ENCODE measurements at regions not wholly inside any gene's neighbourhood (a gene's known extent, or its start where the extent isn't known, plus 50 kb on each side); places are given as distances from the start of the nearest gene placed in this dataset.

DNA sequence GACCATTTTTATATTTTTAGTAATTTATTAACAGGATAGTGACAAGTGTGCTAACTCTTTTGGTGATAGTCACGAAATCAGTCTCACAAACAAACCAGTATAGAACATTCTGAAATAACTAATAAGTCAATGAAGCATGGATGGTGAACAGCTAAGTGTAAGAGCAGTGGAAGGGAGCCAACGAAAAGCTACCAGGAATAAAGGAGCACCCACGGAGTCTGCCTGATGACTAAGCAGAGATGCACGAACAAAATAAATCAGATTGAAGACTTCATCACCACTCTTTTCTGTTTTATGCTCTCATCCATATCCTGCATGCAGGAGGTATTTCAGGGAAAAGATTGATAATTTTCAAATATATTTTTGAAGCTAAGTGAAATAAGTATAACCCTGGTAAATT, 891.1 kb upstream of the HS3ST1 start:
- Histone ChIP-seq H3K27me3 (ENCODE audit: insufficient read depth) (no peaks in the 10 kb centered on the region), H3K79me2 (replicated peaks; ENCODE audit: insufficient read depth) (no peaks in the 10 kb centered on the region), H3F3A (replicated peaks; ENCODE audit: low read depth) (no peaks in the 10 kb centered on the region), H3K27ac (ENCODE audit: low read depth) (no peak overlapping the region), H3K4me3 (no peak overlapping the region), H3K9me2 (ENCODE audit: insufficient read depth) (0 out of 2 replicates have a peak, but pooled peaks cover 4% of the 10 kb centered on the region), H3K4me2 (no peak overlapping the region), H4K20me1 (replicated peaks; ENCODE audit: insufficient read depth) (no peaks in the 10 kb centered on the region), H2AFZ (no peak overlapping the region), H3K36me3 (ENCODE audit: insufficient read depth) (no peaks in the 10 kb centered on the region), H3K4me1 (ENCODE audit: insufficient read depth) (no peaks in the 10 kb centered on the region)
- no peaks in the 10 kb centered on the region for H3K4me1 Mint-ChIP-seq
- TF ChIP-seq CREB1 (CRISPR knock-in tag; IDR thresholded peaks at IDR 0.05; ENCODE audit: low read depth), result no peak
- no peak for TF ChIP-seq NANOG (IDR thresholded peaks at IDR 0.05; ENCODE audit: borderline replicate concordance)
- no peak for TF ChIP-seq EZH2phosphoT487 (IDR thresholded peaks at IDR 0.05; ENCODE audit: unreplicated experiment)
- TF ChIP-seq JUNB (IDR thresholded peaks at IDR 0.05; ENCODE audit: unreplicated experiment), result no peak
- TF ChIP-seq, protein P1, sequence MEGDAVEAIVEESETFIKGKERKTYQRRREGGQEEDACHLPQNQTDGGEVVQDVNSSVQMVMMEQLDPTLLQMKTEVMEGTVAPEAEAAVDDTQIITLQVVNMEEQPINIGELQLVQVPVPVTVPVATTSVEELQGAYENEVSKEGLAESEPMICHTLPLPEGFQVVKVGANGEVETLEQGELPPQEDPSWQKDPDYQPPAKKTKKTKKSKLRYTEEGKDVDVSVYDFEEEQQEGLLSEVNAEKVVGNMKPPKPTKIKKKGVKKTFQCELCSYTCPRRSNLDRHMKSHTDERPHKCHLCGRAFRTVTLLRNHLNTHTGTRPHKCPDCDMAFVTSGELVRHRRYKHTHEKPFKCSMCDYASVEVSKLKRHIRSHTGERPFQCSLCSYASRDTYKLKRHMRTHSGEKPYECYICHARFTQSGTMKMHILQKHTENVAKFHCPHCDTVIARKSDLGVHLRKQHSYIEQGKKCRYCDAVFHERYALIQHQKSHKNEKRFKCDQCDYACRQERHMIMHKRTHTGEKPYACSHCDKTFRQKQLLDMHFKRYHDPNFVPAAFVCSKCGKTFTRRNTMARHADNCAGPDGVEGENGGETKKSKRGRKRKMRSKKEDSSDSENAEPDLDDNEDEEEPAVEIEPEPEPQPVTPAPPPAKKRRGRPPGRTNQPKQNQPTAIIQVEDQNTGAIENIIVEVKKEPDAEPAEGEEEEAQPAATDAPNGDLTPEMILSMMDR (conservative IDR thresholded peaks at IDR 0.05; ENCODE audit: low read depth in 2 of 2), result no peak
- TF ChIP-seq POLR2AphosphoS5 (IDR thresholded peaks at IDR 0.05; ENCODE audit: low read depth), result no peak
- no peak for TF ChIP-seq EZH2 (IDR thresholded peaks at IDR 0.05; ENCODE audit: low read depth, unreplicated experiment)
- no peak for TF ChIP-seq STAT1 (IDR thresholded peaks at IDR 0.05; ENCODE audit: unreplicated experiment)
- TF ChIP-seq, protein P2, sequence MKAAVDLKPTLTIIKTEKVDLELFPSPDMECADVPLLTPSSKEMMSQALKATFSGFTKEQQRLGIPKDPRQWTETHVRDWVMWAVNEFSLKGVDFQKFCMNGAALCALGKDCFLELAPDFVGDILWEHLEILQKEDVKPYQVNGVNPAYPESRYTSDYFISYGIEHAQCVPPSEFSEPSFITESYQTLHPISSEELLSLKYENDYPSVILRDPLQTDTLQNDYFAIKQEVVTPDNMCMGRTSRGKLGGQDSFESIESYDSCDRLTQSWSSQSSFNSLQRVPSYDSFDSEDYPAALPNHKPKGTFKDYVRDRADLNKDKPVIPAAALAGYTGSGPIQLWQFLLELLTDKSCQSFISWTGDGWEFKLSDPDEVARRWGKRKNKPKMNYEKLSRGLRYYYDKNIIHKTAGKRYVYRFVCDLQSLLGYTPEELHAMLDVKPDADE (IDR thresholded peaks at IDR 0.05), result no peak
- no peak for TF ChIP-seq ZNF331 (CRISPR knock-in tag; IDR thresholded peaks at IDR 0.05; ENCODE audit: low read depth)
- TF ChIP-seq ZNF114 (CRISPR knock-in tag; IDR thresholded peaks at IDR 0.05), result no peak
- TF ChIP-seq, protein P3, sequence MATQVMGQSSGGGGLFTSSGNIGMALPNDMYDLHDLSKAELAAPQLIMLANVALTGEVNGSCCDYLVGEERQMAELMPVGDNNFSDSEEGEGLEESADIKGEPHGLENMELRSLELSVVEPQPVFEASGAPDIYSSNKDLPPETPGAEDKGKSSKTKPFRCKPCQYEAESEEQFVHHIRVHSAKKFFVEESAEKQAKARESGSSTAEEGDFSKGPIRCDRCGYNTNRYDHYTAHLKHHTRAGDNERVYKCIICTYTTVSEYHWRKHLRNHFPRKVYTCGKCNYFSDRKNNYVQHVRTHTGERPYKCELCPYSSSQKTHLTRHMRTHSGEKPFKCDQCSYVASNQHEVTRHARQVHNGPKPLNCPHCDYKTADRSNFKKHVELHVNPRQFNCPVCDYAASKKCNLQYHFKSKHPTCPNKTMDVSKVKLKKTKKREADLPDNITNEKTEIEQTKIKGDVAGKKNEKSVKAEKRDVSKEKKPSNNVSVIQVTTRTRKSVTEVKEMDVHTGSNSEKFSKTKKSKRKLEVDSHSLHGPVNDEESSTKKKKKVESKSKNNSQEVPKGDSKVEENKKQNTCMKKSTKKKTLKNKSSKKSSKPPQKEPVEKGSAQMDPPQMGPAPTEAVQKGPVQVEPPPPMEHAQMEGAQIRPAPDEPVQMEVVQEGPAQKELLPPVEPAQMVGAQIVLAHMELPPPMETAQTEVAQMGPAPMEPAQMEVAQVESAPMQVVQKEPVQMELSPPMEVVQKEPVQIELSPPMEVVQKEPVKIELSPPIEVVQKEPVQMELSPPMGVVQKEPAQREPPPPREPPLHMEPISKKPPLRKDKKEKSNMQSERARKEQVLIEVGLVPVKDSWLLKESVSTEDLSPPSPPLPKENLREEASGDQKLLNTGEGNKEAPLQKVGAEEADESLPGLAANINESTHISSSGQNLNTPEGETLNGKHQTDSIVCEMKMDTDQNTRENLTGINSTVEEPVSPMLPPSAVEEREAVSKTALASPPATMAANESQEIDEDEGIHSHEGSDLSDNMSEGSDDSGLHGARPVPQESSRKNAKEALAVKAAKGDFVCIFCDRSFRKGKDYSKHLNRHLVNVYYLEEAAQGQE (IDR thresholded peaks at IDR 0.05; ENCODE audit: unreplicated experiment), result no peak
- TF ChIP-seq, protein P4, sequence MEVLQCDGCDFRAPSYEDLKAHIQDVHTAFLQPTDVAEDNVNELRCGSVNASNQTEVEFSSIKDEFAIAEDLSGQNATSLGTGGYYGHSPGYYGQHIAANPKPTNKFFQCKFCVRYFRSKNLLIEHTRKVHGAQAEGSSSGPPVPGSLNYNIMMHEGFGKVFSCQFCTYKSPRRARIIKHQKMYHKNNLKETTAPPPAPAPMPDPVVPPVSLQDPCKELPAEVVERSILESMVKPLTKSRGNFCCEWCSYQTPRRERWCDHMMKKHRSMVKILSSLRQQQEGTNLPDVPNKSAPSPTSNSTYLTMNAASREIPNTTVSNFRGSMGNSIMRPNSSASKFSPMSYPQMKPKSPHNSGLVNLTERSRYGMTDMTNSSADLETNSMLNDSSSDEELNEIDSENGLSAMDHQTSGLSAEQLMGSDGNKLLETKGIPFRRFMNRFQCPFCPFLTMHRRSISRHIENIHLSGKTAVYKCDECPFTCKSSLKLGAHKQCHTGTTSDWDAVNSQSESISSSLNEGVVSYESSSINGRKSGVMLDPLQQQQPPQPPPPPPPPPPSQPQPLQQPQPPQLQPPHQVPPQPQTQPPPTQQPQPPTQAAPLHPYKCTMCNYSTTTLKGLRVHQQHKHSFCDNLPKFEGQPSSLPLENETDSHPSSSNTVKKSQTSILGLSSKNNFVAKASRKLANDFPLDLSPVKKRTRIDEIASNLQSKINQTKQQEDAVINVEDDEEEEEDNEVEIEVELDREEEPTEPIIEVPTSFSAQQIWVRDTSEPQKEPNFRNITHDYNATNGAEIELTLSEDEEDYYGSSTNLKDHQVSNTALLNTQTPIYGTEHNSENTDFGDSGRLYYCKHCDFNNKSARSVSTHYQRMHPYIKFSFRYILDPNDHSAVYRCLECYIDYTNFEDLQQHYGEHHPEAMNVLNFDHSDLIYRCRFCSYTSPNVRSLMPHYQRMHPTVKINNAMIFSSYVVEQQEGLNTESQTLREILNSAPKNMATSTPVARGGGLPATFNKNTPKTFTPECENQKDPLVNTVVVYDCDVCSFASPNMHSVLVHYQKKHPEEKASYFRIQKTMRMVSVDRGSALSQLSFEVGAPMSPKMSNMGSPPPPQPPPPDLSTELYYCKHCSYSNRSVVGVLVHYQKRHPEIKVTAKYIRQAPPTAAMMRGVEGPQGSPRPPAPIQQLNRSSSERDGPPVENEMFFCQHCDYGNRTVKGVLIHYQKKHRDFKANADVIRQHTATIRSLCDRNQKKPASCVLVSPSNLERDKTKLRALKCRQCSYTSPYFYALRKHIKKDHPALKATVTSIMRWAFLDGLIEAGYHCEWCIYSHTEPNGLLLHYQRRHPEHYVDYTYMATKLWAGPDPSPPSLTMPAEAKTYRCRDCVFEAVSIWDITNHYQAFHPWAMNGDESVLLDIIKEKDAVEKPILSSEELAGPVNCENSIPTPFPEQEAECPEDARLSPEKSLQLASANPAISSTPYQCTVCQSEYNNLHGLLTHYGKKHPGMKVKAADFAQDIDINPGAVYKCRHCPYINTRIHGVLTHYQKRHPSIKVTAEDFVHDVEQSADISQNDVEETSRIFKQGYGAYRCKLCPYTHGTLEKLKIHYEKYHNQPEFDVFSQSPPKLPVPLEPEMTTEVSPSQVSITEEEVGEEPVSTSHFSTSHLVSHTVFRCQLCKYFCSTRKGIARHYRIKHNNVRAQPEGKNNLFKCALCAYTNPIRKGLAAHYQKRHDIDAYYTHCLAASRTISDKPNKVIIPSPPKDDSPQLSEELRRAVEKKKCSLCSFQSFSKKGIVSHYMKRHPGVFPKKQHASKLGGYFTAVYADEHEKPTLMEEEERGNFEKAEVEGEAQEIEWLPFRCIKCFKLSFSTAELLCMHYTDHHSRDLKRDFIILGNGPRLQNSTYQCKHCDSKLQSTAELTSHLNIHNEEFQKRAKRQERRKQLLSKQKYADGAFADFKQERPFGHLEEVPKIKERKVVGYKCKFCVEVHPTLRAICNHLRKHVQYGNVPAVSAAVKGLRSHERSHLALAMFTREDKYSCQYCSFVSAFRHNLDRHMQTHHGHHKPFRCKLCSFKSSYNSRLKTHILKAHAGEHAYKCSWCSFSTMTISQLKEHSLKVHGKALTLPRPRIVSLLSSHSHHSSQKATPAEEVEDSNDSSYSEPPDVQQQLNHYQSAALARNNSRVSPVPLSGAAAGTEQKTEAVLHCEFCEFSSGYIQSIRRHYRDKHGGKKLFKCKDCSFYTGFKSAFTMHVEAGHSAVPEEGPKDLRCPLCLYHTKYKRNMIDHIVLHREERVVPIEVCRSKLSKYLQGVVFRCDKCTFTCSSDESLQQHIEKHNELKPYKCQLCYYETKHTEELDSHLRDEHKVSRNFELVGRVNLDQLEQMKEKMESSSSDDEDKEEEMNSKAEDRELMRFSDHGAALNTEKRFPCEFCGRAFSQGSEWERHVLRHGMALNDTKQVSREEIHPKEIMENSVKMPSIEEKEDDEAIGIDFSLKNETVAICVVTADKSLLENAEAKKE (CRISPR knock-in tag; IDR thresholded peaks at IDR 0.05), result no peak
- ATAC-seq (no peak), DNase-seq (ENCODE audit: low spot score) (no peak)
- no peaks in the 10 kb centered on the region for H3K9me3 Mint-ChIP-seq
- no peaks in the 10 kb centered on the region for H3K36me3 Mint-ChIP-seq (ENCODE audit: low read depth)
- H3K27me3 Mint-ChIP-seq (ENCODE audit: insufficient read depth, low read depth, poor library complexity), result no peaks in the 10 kb centered on the region
- no peak overlapping the region for H3K27ac Mint-ChIP-seq
- H3K4me3 Mint-ChIP-seq, result no peak overlapping the region
